OCI-LY7 (cell line): ENCODE measurements at regions not wholly inside any gene's neighbourhood (a gene's known extent, or its start where the extent isn't known, plus 50 kb on each side); places are given as distances from the start of the nearest gene placed in this dataset.

Experiments
- BruUV-seq: library from RNA; stranded (reverse); fragments of 400-500 nt; replicated peaks from 2 replicates; lab custom pipeline; 2021; lab: Mats Ljungman, UMichigan
- CTCF ChIA-PET: fragments of 300-600 bp; sonication (Branson Sonifier 250); formaldehyde crosslinking; loops from one replicate; lab custom pipeline; 2022; ENCODE audit warnings: antibody characterized with exemption; ENCODE audit not compliant: unreplicated experiment; lab: Charles Lee
- POLR2A ChIA-PET: fragments of 300-600 bp; sonication (Branson Sonifier 250); formaldehyde crosslinking; loops from one replicate; lab custom pipeline; 2022; ENCODE audit warnings: antibody characterized with exemption; lab: Charles Lee
- DNase-seq: peaks from one replicate; pipeline ENCODE4 v3.0.0-alpha.2; 2015; ENCODE audit warnings: low spot score
- H2AFZ ChIP-seq: fragments of 200-600 bp; sonication (generic), shearing (Covaris generic); 2 replicates; pipeline ENCODE4 v1.6.1; 2014; ENCODE audit warnings: mild to moderate bottlenecking, antibody characterized with exemption, low read length, moderate library complexity
- H3K27ac ChIP-seq: fragments of 200-600 bp; sonication (generic); 2 replicates; pipeline ENCODE4 v1.5.1; 2014; ENCODE audit warnings: mixed run types, low read depth, mild to moderate bottlenecking, moderate library complexity, low read length, inconsistent platforms; ENCODE audit not compliant: poor library complexity, severe bottlenecking
- H3K36me3 ChIP-seq: fragments of 200-600 bp; sonication (generic); 2 replicates; pipeline ENCODE4 v1.6.1; 2014; ENCODE audit warnings: mild to moderate bottlenecking, antibody characterized with exemption, low read length, moderate library complexity, mixed read lengths; ENCODE audit not compliant: insufficient read depth
- H3K4me1 ChIP-seq: fragments of 200-600 bp; sonication (generic); 2 replicates; pipeline ENCODE4 v1.5.1; 2014; ENCODE audit warnings: mild to moderate bottlenecking, low read length; ENCODE audit not compliant: insufficient read depth, poor library complexity, severe bottlenecking
- H3K4me2 ChIP-seq: fragments of 200-600 bp; sonication (generic); 2 replicates; pipeline ENCODE4 v1.6.1; 2014; ENCODE audit warnings: mild to moderate bottlenecking, low read length
- H3K4me3 ChIP-seq: fragments of 200-600 bp; sonication (generic); 2 replicates; pipeline ENCODE4 v1.5.1; 2014; ENCODE audit warnings: mild to moderate bottlenecking, low read depth, low read length; ENCODE audit not compliant: poor library complexity, severe bottlenecking
- H3K79me2 ChIP-seq: fragments of 200-600 bp; sonication (generic); 2 replicates; pipeline ENCODE4 v1.6.1; 2016; ENCODE audit warnings: low read depth, mild to moderate bottlenecking, low read length, moderate library complexity, mixed read lengths; ENCODE audit not compliant: insufficient read depth
- H3K9me2 ChIP-seq: fragments of 200-600 bp; sonication (generic); 2 replicates; pipeline ENCODE4 v1.6.1; 2016; ENCODE audit warnings: mild to moderate bottlenecking, low read length, mixed read lengths; ENCODE audit not compliant: insufficient read depth
- H3K9me3 ChIP-seq: fragments of 200-600 bp; sonication (generic); 2 replicates; pipeline ENCODE4 v1.6.1; 2014; ENCODE audit warnings: mild to moderate bottlenecking, mixed run types, low read length, mixed read lengths
- H4K20me1 ChIP-seq: fragments of 200-600 bp; sonication (generic); 2 replicates; pipeline ENCODE4 v1.6.1; 2014; ENCODE audit warnings: mild to moderate bottlenecking, antibody characterized with exemption, low read length, moderate library complexity, mixed read lengths; ENCODE audit not compliant: insufficient read depth
- CTCF ChIP-seq: fragments of 200-600 bp; sonication (generic); conservative IDR thresholded peaks from 2 replicates; pipeline ENCODE4 v1.5.1; 2014; ENCODE audit warnings: mild to moderate bottlenecking, antibody characterized with exemption, low read length, moderate library complexity, mixed read lengths
- EZH2phosphoT487 ChIP-seq: fragments of 200-600 bp; sonication (generic); IDR thresholded peaks from 2 replicates; pipeline ENCODE4 v1.6.1; 2018; ENCODE audit warnings: low read depth, borderline replicate concordance, mild to moderate bottlenecking, mixed run types, antibody characterized with exemption, low read length, moderate library complexity, mixed read lengths
- intact Hi-C: fragments of 100-400 bp; cut with micrococcal nuclease; formaldehyde crosslinking; loops from one replicate; pipeline ENCODE4 v1.10.0; 2022; ENCODE audit not compliant: unreplicated experiment

DNA sequence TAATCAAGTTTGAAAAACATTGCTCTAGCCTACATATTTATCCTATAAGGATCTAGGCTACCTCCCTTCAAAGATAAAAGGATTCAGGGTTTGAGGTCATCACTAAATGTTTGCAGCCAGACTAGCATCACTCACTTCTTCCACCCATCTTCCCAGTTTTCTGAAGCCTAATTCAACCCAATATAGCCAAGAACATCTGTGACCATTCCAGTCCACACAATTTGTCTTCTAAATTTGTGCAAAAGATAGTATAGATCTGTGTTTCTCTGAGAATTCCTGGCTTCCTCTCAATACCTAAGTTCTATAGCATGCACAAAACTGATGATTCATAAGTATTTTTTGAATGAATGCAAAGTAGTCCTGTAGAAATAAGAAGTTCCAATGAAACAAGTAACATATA is 103.0 kb upstream of the CDK1 start:
- no peaks in the 10 kb centered on the region for H3K9me3 ChIP-seq
- POLR2A ChIA-PET = no interaction called here

DNA sequence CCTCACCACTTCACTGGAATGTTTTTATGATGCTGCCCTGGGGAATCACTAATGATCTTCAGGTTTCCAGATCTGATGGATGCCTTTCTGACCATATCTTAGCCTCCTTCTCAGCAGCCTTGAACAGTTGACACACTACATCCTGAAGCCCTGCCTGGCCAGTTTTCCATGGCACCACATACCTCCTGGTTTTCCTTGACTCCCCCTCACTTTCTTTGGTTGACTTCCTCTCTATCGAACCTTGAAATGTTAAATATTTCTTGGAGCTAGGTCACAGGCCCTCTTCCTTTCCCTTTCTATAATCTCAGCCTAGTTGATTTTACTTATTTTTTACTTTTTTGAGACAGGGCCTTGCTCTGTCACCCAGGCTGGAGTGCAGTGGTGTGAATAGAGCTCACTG is 108.8 kb upstream of the CDK1 start:
- Histone ChIP-seq H2AFZ (no peak overlapping the region), H3K9me2 (no peaks in the 10 kb centered on the region), H3K27ac (no peak overlapping the region), H4K20me1 (no peaks in the 10 kb centered on the region), H3K79me2 (no peaks in the 10 kb centered on the region), H3K9me3 (no peaks in the 10 kb centered on the region), H3K4me3 (no peak overlapping the region), H3K4me1 (no peaks in the 10 kb centered on the region), H3K4me2 (no peak overlapping the region), H3K36me3 (no peaks in the 10 kb centered on the region)
- intact Hi-C loops = no loop called here
- TF ChIP-seq CTCF = no peak
- POLR2A ChIA-PET = interaction anchor here (0.7 kb wide), 1 partner anchor 607 kb away, joined by 4 read pairs; no protein-coding TSS in a partner anchor
- DNase-seq = no peak
- CTCF ChIA-PET = no interaction called here
- no TSS peak for BruUV-seq

More for the DNA sequence above, 103.0 kb upstream of the CDK1 start:
- Histone ChIP-seq H2AFZ (no peak overlapping the region), H4K20me1 (no peaks in the 10 kb centered on the region), H3K4me3 (no peak overlapping the region), H3K79me2 (no peaks in the 10 kb centered on the region), H3K27ac (no peak overlapping the region), H3K4me2 (no peak overlapping the region), H3K9me2 (no peaks in the 10 kb centered on the region), H3K36me3 (no peaks in the 10 kb centered on the region), H3K4me1 (no peaks in the 10 kb centered on the region)
- TF ChIP-seq EZH2phosphoT487 (no peak), CTCF (no peak)
- intact Hi-C loops = no loop called here
- no TSS peak for BruUV-seq
- DNase-seq = no peak
- CTCF ChIA-PET = no interaction called here

- Histone ChIP-seq H3K4me1 (no peaks in the 10 kb centered on the region), H2AFZ (no peak overlapping the region), H3K27ac (no peak overlapping the region), H3K36me3 (no peaks in the 10 kb centered on the region), H3K4me3 (no peak overlapping the region), H3K9me2 (no peaks in the 10 kb centered on the region), H3K9me3 (no peaks in the 10 kb centered on the region), H3K79me2 (no peaks in the 10 kb centered on the region), H4K20me1 (no peaks in the 10 kb centered on the region), H3K4me2 (no peak overlapping the region)
- ChIA-PET CTCF (no interaction called here), POLR2A (no interaction called here)
- no peak for DNase-seq
- intact Hi-C loops = no loop called here
- BruUV-seq = no TSS peak
- no peak for TF ChIP-seq CTCF
- TF ChIP-seq EZH2phosphoT487 = no peak
These were observed 112.1 kb upstream of the CDK1 start for GRCh38 chr10:60666221-60666620.
